ENCODE measurements at regions not wholly inside any gene's neighbourhood (a gene's known extent, or its start where the extent isn't known, plus 50 kb on each side); places are given as distances from the start of the nearest gene placed in this dataset.
"Not testable (repeated sequence)": the region's sequence is repeated elsewhere in the genome, so short reads cannot be mapped to it uniquely, and the experiment has no call there.

DNA sequence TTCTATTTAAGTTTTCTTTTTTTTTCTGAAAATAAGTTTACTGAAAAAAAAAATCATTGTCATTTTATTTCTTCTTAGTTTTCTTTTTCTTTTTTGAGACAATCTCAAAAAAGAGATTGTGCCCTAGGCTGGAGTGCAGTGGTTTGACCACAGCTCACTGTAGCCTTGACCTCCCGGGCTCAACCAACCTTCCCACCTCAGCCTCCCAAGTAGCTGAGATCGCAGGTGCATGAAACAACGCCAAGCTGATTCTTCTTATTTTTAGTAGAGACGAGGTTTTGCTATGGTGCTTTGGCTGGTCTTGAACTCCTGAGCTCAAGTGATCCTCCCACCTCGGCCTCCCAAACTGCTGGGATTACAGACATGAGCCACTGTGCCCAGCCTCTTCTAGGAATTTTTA lies 65.7 kb upstream of the OSTN start:
- H3K4me3 ChIP-seq (ENCODE audit: low read length in 2 of 2), result no peak overlapping the region
- H3K9me3 ChIP-seq (ENCODE audit: control insufficient read depth in 1 of 2, low read length in 2 of 2), result no peaks in the 10 kb centered on the region
- no peak for DNase-seq
- Mint-ChIP-seq H3K4me3 (no peak overlapping the region), H3K9me3 (peaks cover 0 to 10% (median 4%) of the 10 kb centered on the region in 8 donors), H3K27ac (no peak overlapping the region), H3K4me1 (peaks cover 0 to 3% (median under 1%) of the 10 kb centered on the region in 4 donors), H3K27me3 (no peaks in the 10 kb centered on the region), H3K36me3 (no peaks in the 10 kb centered on the region)
- intact Hi-C loops (cut with micrococcal nuclease), result no loop called here
- CTCF ChIA-PET (ENCODE audit: partially characterized antibody), result no interaction called here
- no peaks in the 10 kb centered on the region for H3K4me1 ChIP-seq (ENCODE audit: insufficient read depth, low read length)
- H3K36me3 ChIP-seq (ENCODE audit: insufficient read depth, low read length), result no peaks in the 10 kb centered on the region
- no peaks in the 10 kb centered on the region for H3K27me3 ChIP-seq (ENCODE audit: insufficient read depth, low read length)
- POLR2A ChIA-PET (ENCODE audit: partially characterized antibody), result no interaction called here
- no peak overlapping the region for H3K27ac ChIP-seq (ENCODE audit: low read depth, low read length)

DNA sequence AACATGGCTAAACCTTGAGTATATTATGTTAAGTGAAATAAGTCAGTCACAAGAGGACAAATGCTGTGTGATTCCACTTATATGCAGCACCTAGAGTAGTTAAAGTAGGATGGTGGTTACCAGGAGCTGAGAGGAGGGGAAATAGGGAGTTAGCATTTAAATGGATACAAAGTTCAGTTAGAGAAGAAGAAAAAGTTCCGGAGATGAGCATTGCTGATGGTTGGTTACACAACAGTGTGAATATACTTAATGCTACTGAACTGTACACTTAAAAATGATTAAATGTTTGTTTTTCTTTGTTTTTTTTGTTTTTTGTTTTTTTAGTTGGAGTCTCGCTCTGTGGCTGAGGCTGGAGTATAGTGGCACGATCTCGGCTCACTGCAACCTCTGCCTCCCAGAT lies 67.7 kb upstream of the OSTN start:
- no peaks in the 10 kb centered on the region for H3K36me3 Mint-ChIP-seq
- no peaks in the 10 kb centered on the region for H3K27me3 ChIP-seq (ENCODE audit: insufficient read depth, low read length)
- H3K9me3 ChIP-seq (ENCODE audit: control insufficient read depth in 1 of 2, low read length in 2 of 2), result no peaks in the 10 kb centered on the region
- H3K27ac ChIP-seq (ENCODE audit: low read depth, low read length), result no peak overlapping the region
- H3K4me1 Mint-ChIP-seq, result peaks cover 0 to under 1% (median 0%) of the 10 kb centered on the region in 4 donors
- DNase-seq, result no peak
- H3K27me3 Mint-ChIP-seq, result no peaks in the 10 kb centered on the region
- no peak overlapping the region for H3K4me3 ChIP-seq (ENCODE audit: low read length in 2 of 2)
- H3K36me3 ChIP-seq (ENCODE audit: insufficient read depth, low read length), result no peaks in the 10 kb centered on the region
- no peak overlapping the region for H3K4me3 Mint-ChIP-seq
- H3K4me1 ChIP-seq (ENCODE audit: insufficient read depth, low read length), result no peaks in the 10 kb centered on the region
- intact Hi-C loops (cut with micrococcal nuclease), result no loop called here
- POLR2A ChIA-PET (ENCODE audit: partially characterized antibody), result no interaction called here
- H3K27ac Mint-ChIP-seq, result no peak overlapping the region
- H3K9me3 Mint-ChIP-seq, result peaks cover under 1 to 8% (median 4%) of the 10 kb centered on the region in 8 donors
- CTCF ChIA-PET (ENCODE audit: partially characterized antibody), result no interaction called here

DNA sequence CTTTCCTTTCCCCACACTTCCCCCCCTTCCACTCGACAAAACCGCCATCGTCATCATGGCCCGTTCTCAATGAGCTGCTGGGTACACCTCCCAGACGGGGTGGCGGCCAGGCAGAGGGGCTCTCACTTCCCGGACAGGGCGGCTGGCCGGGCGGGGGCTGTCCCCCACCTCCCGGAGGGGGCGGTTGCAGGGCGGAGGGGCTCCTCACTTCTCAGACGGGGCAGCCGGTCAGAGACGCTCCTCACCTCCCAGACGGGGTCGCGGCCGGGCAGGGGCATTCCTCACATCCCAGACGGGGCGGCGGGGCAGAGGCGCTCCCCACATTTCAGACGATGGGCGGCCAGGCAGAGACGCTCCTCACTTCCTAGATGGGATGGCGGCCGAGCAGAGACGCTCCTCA lies 74.2 kb upstream of the OSTN start:
- intact Hi-C loops (cut with micrococcal nuclease); DNase-seq; H3K4me1 Mint-ChIP-seq; H3K9me3 Mint-ChIP-seq; H3K36me3 Mint-ChIP-seq; H3K4me3 ChIP-seq (ENCODE audit: low read length in 2 of 2); POLR2A ChIA-PET (ENCODE audit: partially characterized antibody); CTCF ChIA-PET (ENCODE audit: partially characterized antibody); H3K4me3 Mint-ChIP-seq; H3K36me3 ChIP-seq (ENCODE audit: insufficient read depth, low read length); H3K9me3 ChIP-seq (ENCODE audit: control insufficient read depth in 1 of 2, low read length in 2 of 2); H3K27ac Mint-ChIP-seq; H3K27me3 ChIP-seq (ENCODE audit: insufficient read depth, low read length); H3K27ac ChIP-seq (ENCODE audit: low read depth, low read length); H3K27me3 Mint-ChIP-seq; H3K4me1 ChIP-seq (ENCODE audit: insufficient read depth, low read length): not testable (repeated sequence)

DNA sequence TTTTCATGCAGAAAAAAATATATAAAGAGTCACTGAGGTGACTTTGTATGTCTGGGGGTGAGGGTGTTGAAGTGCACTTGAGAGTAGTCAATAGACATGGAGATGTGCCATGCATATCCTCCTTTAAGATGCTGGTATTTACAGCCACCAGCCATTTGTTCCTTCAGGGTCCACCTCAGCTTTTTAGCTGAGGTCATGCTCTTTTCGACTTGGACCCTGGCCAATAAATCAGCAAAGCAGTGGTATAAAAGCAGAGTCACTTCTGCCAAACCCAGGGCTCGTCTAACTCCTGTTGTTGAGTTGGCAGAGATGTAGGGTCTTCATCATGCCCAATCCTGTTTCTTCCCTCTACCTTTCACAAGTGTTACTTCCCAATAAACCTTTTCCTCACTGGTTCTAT lies 75.1 kb upstream of the OSTN start:
- H3K27me3 Mint-ChIP-seq, result no peaks in the 10 kb centered on the region
- no peak for DNase-seq
- peaks cover 0 to 8% (median 3%) of the 10 kb centered on the region in 8 donors for H3K9me3 Mint-ChIP-seq
- H3K36me3 ChIP-seq (ENCODE audit: insufficient read depth, low read length), result no peaks in the 10 kb centered on the region
- H3K27me3 ChIP-seq (ENCODE audit: insufficient read depth, low read length), result no peaks in the 10 kb centered on the region
- no peak overlapping the region for H3K27ac ChIP-seq (ENCODE audit: low read depth, low read length)
- H3K36me3 Mint-ChIP-seq, result no peaks in the 10 kb centered on the region
- no peak overlapping the region for H3K4me3 Mint-ChIP-seq
- no peak overlapping the region for H3K27ac Mint-ChIP-seq
- H3K4me1 ChIP-seq (ENCODE audit: insufficient read depth, low read length), result no peaks in the 10 kb centered on the region
- ChIA-PET POLR2A (ENCODE audit: partially characterized antibody) (no interaction called here), CTCF (ENCODE audit: partially characterized antibody) (no interaction called here)
- H3K4me3 ChIP-seq (ENCODE audit: low read length in 2 of 2), result no peak overlapping the region
- peaks cover 0 to 4% of the 10 kb centered on the region in 2 donors for H3K9me3 ChIP-seq (ENCODE audit: control insufficient read depth in 1 of 2, low read length in 2 of 2)
- no peaks in the 10 kb centered on the region for H3K4me1 Mint-ChIP-seq
- intact Hi-C loops (cut with micrococcal nuclease), result no loop called here

DNA sequence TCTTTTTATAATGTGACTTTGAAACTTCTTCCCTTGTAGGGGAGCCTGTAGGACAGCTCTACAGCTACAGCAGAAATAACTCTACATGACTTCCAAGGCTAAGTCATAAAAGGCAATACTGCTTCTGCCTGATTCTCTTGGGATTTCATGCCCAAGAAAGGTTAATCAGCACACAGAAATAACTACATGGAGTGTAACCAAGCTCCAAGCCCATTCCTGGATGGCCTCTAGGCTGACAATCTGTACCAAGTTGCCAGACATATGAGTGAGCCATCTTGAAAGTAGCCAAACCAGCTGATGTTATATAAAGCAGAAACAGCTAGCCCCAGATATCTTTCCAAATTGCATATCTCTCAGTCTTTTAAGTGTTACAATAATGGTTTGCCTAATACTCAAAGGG lies 75.8 kb upstream of the OSTN start:
- no peaks in the 10 kb centered on the region for H3K27me3 ChIP-seq (ENCODE audit: insufficient read depth, low read length)
- no peak for DNase-seq
- no peaks in the 10 kb centered on the region for H3K36me3 ChIP-seq (ENCODE audit: insufficient read depth, low read length)
- intact Hi-C loops (cut with micrococcal nuclease), result no loop called here
- H3K9me3 ChIP-seq (ENCODE audit: control insufficient read depth in 1 of 2, low read length in 2 of 2), result peaks cover 0 to 4% of the 10 kb centered on the region in 2 donors
- CTCF ChIA-PET (ENCODE audit: partially characterized antibody), result no interaction called here
- Mint-ChIP-seq H3K36me3 (no peaks in the 10 kb centered on the region), H3K4me1 (no peaks in the 10 kb centered on the region), H3K27ac (no peak overlapping the region), H3K4me3 (no peak overlapping the region), H3K9me3 (peaks cover 0 to 8% (median 3%) of the 10 kb centered on the region in 8 donors), H3K27me3 (no peaks in the 10 kb centered on the region)
- H3K4me3 ChIP-seq (ENCODE audit: low read length in 2 of 2), result no peak overlapping the region
- no peak overlapping the region for H3K27ac ChIP-seq (ENCODE audit: low read depth, low read length)
- no peaks in the 10 kb centered on the region for H3K4me1 ChIP-seq (ENCODE audit: insufficient read depth, low read length)
- POLR2A ChIA-PET (ENCODE audit: partially characterized antibody), result no interaction called here

DNA sequence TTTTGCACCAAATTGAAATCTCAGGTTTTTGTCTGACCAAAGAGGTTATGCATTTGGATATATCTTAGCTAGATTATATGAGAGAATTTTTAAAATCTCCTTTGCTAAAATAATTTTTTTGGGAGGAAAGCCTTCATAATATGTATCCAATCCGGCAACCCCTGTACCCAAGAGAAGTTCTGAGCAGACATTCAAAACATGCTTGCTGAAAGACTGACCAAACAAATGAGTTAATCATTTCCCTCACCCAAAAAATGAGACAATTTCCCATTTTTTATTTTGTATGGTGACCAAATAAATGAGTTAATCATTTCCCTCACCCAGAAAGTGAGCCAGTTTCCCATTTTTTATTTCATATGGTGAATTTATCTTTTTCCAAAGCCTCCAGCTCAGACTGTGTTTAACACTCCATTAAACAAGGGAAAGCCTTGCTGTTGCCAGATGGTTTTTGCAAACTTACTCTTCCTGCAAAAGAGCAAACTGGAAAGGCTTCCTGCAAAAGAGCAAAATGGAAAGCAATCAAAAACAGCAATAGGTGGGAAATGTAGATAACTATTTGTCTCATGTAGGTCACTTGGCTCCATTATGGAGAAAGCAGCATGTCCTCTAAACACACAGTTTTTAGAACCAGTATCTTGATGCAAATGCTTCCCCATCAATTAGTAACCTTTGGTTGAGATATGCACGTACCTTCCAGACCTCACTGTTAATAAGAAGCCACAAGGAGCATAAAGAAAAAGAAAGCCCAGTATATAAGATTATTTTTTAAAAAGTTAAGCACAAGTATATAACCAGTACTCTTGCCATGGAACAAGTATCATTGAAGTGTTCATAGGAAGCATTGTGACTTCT lies 78.4 kb upstream of the OSTN start:
- CTCF ChIA-PET (ENCODE audit: partially characterized antibody), result no interaction called here
- H3K27me3 ChIP-seq (ENCODE audit: insufficient read depth, low read length), result no peaks in the 10 kb centered on the region
- H3K4me1 ChIP-seq (ENCODE audit: insufficient read depth, low read length), result no peaks in the 10 kb centered on the region
- H3K9me3 ChIP-seq (ENCODE audit: control insufficient read depth in 1 of 2, low read length in 2 of 2), result no peaks in the 10 kb centered on the region
- intact Hi-C loops (cut with micrococcal nuclease), result no loop called here
- no peaks in the 10 kb centered on the region for H3K4me1 Mint-ChIP-seq
- peaks cover 0 to 8% (median 0%) of the 10 kb centered on the region in 8 donors for H3K9me3 Mint-ChIP-seq
- H3K27me3 Mint-ChIP-seq, result no peaks in the 10 kb centered on the region
- H3K4me3 Mint-ChIP-seq, result no peak overlapping the region
- no peaks in the 10 kb centered on the region for H3K36me3 ChIP-seq (ENCODE audit: insufficient read depth, low read length)
- no peaks in the 10 kb centered on the region for H3K36me3 Mint-ChIP-seq
- no peak overlapping the region for H3K27ac Mint-ChIP-seq
- no peak overlapping the region for H3K27ac ChIP-seq (ENCODE audit: low read depth, low read length)
- DNase-seq, result no peak
- POLR2A ChIA-PET (ENCODE audit: partially characterized antibody), result no interaction called here
- H3K4me3 ChIP-seq (ENCODE audit: low read length in 2 of 2), result no peak overlapping the region

DNA sequence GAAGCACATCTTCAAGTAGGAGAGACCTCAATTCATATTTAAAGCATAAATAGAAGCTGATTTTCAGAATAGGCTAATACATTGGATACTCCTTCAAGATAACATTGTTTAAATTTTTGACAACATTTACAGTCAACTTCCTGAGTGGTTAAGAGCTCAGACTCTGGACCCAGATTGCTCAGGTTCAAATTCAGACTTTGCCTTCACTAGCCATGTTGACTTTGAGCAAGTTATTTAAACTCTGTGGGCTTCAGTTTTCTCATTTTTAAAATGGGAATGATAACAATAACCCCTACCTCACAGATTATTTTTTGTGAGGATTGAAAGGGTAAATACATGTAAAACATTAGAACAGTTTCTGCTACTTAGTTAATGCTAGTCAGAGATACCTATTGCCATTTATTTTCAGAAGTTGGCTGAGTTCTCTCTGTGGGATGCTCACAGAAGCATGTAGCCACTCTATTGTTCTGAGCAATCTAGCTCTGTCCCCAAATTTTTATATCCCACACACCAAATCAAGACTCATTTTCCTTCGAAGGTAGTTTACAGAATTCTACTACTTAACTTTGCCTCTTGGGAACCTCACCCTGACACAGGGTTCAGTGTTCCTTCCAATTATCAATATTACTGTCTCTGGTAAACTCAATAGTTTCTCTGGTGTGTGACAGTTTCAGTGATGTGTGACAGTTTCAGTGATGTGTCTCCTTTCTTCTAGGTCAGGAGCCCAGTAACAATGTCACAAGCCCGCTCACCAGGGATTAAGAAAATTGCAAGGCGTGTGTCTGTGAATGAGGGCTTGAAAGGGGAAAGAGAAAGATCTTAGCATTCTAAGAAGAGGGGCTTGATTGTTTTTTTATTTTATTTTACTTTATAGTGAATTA lies 79.4 kb upstream of the OSTN start:
- POLR2A ChIA-PET (ENCODE audit: partially characterized antibody), result no interaction called here
- H3K9me3 Mint-ChIP-seq, result peaks cover 0 to 8% (median 0%) of the 10 kb centered on the region in 8 donors
- no peak overlapping the region for H3K4me3 ChIP-seq (ENCODE audit: low read length in 2 of 2)
- intact Hi-C loops (cut with micrococcal nuclease), result no loop called here
- no peak overlapping the region for H3K4me3 Mint-ChIP-seq
- no peaks in the 10 kb centered on the region for H3K9me3 ChIP-seq (ENCODE audit: control insufficient read depth in 1 of 2, low read length in 2 of 2)
- H3K4me1 Mint-ChIP-seq, result no peaks in the 10 kb centered on the region
- no peak overlapping the region for H3K27ac ChIP-seq (ENCODE audit: low read depth, low read length)
- CTCF ChIA-PET (ENCODE audit: partially characterized antibody), result no interaction called here
- H3K36me3 ChIP-seq (ENCODE audit: insufficient read depth, low read length), result no peaks in the 10 kb centered on the region
- DNase-seq, result no peak
- no peaks in the 10 kb centered on the region for H3K4me1 ChIP-seq (ENCODE audit: insufficient read depth, low read length)
- H3K27ac Mint-ChIP-seq, result no peak overlapping the region
- no peaks in the 10 kb centered on the region for H3K36me3 Mint-ChIP-seq
- no peaks in the 10 kb centered on the region for H3K27me3 Mint-ChIP-seq
- H3K27me3 ChIP-seq (ENCODE audit: insufficient read depth, low read length), result no peaks in the 10 kb centered on the region

Measured in CD4-positive, alpha-beta memory T cell (primary cell).